ENCODE measurements at regions not wholly inside any gene's neighbourhood (a gene's known extent, or its start where the extent isn't known, plus 50 kb on each side); places are given as distances from the start of the nearest gene placed in this dataset.

GRCh38 chr3:176577447-176577846 is 619.8 kb downstream of the TBL1XR1 start:
- H3K4me3 ChIP-seq (replicated peaks in 1 of 3; ENCODE audit: low read depth in 2 of 3, low read length in 3 of 3), result no peak overlapping the region
- no peak for DNase-seq
- Mint-ChIP-seq H3K9me3 (peaks cover 1 to 11% (median 8%) of the 10 kb centered on the region in 7 donors), H3K4me3 (no peak overlapping the region), H3K27ac (no peak overlapping the region), H3K4me1 (no peaks in the 10 kb centered on the region), H3K27me3 (ENCODE audit: low read depth in 3 of 3) (no peaks in the 10 kb centered on the region), H3K36me3 (no peaks in the 10 kb centered on the region)
- no CpG with 5 or more reads among the region's 5 CpGs for WGBS (ENCODE audit: insufficient coverage)
- H3K9ac ChIP-seq (ENCODE audit: insufficient read depth, low read length, poor library complexity, severe bottlenecking), result no peak overlapping the region
- no peaks in the 10 kb centered on the region for H3K27me3 ChIP-seq (ENCODE audit: control insufficient read depth in 2 of 2, insufficient read depth in 2 of 2, low read length in 2 of 2)
- no peaks in the 10 kb centered on the region for H3K36me3 ChIP-seq (replicated peaks in 1 of 2; ENCODE audit: control insufficient read depth in 1 of 2, insufficient read depth in 2 of 2, low read length in 2 of 2)
- H3K4me1 ChIP-seq (ENCODE audit: control insufficient read depth in 1 of 2, insufficient read depth in 2 of 2, low read length in 2 of 2), result no peaks in the 10 kb centered on the region
- H3K79me2 ChIP-seq (ENCODE audit: insufficient read depth, low read length), result no peaks in the 10 kb centered on the region
- intact Hi-C loops (cut with micrococcal nuclease), result no loop called here
- H2AFZ ChIP-seq (ENCODE audit: insufficient read depth, low read depth, low read length, poor library complexity, severe bottlenecking), result no peak overlapping the region
- TF ChIP-seq CTCF (IDR thresholded peaks at IDR 0.05), result no peak
- no peak overlapping the region for H3K4me2 ChIP-seq (replicated peaks; ENCODE audit: extremely low read depth, low read length, poor library complexity, severe bottlenecking)
- no peaks in the 10 kb centered on the region for H4K20me1 ChIP-seq (ENCODE audit: insufficient read depth, low read length)
- H3K9me3 ChIP-seq (replicated peaks in 1 of 2; ENCODE audit: control insufficient read depth in 1 of 2, insufficient read depth in 1 of 2, low read length in 2 of 2), result peaks cover under 1 to 26% of the 10 kb centered on the region in 2 donors
- no peak overlapping the region for H3K27ac ChIP-seq (ENCODE audit: low read depth in 1 of 2, low read length in 2 of 2)

GRCh38 chr3:176574786-176575185 is 622.5 kb downstream of the TBL1XR1 start:
- no peak for TF ChIP-seq CTCF (IDR thresholded peaks at IDR 0.05)
- no CpG with 5 or more reads among the region's 1 CpG for WGBS (ENCODE audit: insufficient coverage)
- Histone ChIP-seq H3K4me1 (ENCODE audit: control insufficient read depth in 1 of 2, insufficient read depth in 2 of 2, low read length in 2 of 2) (no peaks in the 10 kb centered on the region), H3K9me3 (replicated peaks in 1 of 2; ENCODE audit: control insufficient read depth in 1 of 2, insufficient read depth in 1 of 2, low read length in 2 of 2) (peaks cover 4 to 25% of the 10 kb centered on the region in 2 donors), H3K27me3 (ENCODE audit: control insufficient read depth in 2 of 2, insufficient read depth in 2 of 2, low read length in 2 of 2) (no peaks in the 10 kb centered on the region), H3K36me3 (replicated peaks in 1 of 2; ENCODE audit: control insufficient read depth in 1 of 2, insufficient read depth in 2 of 2, low read length in 2 of 2) (no peaks in the 10 kb centered on the region), H3K4me2 (replicated peaks; ENCODE audit: extremely low read depth, low read length, poor library complexity, severe bottlenecking) (no peak overlapping the region), H2AFZ (ENCODE audit: insufficient read depth, low read depth, low read length, poor library complexity, severe bottlenecking) (no peak overlapping the region), H3K9ac (ENCODE audit: insufficient read depth, low read length, poor library complexity, severe bottlenecking) (no peak overlapping the region), H3K79me2 (ENCODE audit: insufficient read depth, low read length) (no peaks in the 10 kb centered on the region), H3K4me3 (replicated peaks in 1 of 3; ENCODE audit: low read depth in 2 of 3, low read length in 3 of 3) (no peak overlapping the region), H3K27ac (ENCODE audit: low read depth in 1 of 2, low read length in 2 of 2) (no peak overlapping the region), H4K20me1 (ENCODE audit: insufficient read depth, low read length) (no peaks in the 10 kb centered on the region)
- DNase-seq, result no peak
- Mint-ChIP-seq H3K36me3 (no peaks in the 10 kb centered on the region), H3K9me3 (peaks cover 2 to 19% (median 6%) of the 10 kb centered on the region in 7 donors), H3K27ac (no peak overlapping the region), H3K4me3 (no peak overlapping the region), H3K4me1 (no peaks in the 10 kb centered on the region), H3K27me3 (ENCODE audit: low read depth in 3 of 3) (no peaks in the 10 kb centered on the region)
- intact Hi-C loops (cut with micrococcal nuclease), result no loop called here
